ENCODE measurements at regions not wholly inside any gene's neighbourhood (a gene's known extent, or its start where the extent isn't known, plus 50 kb on each side); places are given as distances from the start of the nearest gene placed in this dataset.

DNA sequence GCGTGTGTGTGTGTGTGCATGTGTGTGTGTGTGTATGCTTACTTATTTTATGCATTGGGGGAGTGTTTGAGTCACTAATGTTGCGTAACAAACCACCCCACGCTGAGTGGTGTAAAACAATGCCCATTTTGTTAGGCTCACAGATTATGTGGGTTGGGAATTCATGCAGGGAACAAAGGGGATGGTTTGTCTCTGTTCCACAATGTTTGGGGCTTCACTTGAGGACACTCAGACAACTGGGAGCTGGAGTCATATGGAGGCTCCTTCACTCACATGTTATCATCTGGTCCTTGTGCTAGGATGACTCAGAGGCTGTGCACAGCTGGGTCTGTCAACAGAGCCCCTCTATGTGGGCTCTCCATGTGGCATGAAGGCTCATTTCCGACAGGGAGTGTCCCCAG lies 51.3 kb upstream of the LARGE1 start:
- Mint-ChIP-seq H3K36me3 (no peaks in the 10 kb centered on the region), H3K27ac (no peak overlapping the region), H3K4me3 (no peak overlapping the region), H3K27me3 (peaks cover 9% of the 10 kb centered on the region), H3K4me1 (ENCODE audit: unreplicated experiment) (peaks cover 26% of the 10 kb centered on the region), H3K9me3 (peaks cover 4% of the 10 kb centered on the region)
- DNase-seq (ENCODE audit: extremely low spot score, unreplicated experiment), result no peak
- TF ChIP-seq, protein P1, sequence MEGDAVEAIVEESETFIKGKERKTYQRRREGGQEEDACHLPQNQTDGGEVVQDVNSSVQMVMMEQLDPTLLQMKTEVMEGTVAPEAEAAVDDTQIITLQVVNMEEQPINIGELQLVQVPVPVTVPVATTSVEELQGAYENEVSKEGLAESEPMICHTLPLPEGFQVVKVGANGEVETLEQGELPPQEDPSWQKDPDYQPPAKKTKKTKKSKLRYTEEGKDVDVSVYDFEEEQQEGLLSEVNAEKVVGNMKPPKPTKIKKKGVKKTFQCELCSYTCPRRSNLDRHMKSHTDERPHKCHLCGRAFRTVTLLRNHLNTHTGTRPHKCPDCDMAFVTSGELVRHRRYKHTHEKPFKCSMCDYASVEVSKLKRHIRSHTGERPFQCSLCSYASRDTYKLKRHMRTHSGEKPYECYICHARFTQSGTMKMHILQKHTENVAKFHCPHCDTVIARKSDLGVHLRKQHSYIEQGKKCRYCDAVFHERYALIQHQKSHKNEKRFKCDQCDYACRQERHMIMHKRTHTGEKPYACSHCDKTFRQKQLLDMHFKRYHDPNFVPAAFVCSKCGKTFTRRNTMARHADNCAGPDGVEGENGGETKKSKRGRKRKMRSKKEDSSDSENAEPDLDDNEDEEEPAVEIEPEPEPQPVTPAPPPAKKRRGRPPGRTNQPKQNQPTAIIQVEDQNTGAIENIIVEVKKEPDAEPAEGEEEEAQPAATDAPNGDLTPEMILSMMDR (conservative IDR thresholded peaks at IDR 0.05), result no peak

DNA sequence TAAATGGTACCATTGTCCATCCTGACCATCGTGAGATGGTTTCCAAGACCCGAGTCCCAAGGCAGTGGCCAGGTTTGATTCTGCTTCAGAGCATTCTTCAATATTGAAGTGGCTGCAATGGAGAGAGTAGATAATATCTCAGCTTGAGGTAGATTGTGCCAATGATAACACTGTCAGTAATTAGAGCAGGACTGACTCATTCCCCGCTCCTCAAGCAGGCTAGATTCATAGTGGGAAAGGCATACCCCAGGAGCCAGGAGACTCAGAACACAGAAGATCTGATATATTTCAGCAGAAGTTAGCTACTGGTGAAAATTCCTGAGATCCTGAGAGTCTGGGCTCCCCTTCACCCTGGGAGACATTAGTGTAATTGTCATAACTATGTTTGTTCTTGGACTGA lies 55.6 kb upstream of the LARGE1 start:
- Mint-ChIP-seq H3K27me3 (peaks cover 9% of the 10 kb centered on the region), H3K27ac (no peak overlapping the region), H3K36me3 (no peaks in the 10 kb centered on the region), H3K4me3 (no peak overlapping the region), H3K9me3 (no peaks in the 10 kb centered on the region), H3K4me1 (ENCODE audit: unreplicated experiment) (peaks cover 11% of the 10 kb centered on the region)
- no peak for DNase-seq (ENCODE audit: extremely low spot score, unreplicated experiment)
- TF ChIP-seq, protein P1 (conservative IDR thresholded peaks at IDR 0.05), result no peak

DNA sequence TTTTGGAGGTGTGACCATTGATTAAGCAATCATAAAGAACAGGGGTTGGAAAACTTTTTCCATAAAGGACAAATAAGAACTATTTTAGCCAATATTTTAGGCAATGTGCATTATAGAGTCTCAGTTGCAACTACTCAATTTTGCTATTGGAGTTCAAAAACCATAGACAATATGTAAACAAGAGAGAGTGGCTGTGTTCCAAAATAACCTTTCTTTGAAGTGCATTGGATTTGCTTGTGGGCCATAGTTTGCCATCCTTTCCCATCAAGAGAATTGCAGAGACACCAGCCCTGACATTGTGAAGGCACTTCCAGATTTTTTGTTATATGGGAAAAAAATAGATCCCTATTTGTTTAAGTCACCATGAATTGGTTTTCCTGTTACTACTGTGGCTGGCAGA lies 63.3 kb upstream of the LARGE1 start:
- TF ChIP-seq, protein P1 (conservative IDR thresholded peaks at IDR 0.05), result no peak
- DNase-seq (ENCODE audit: extremely low spot score, unreplicated experiment), result no peak
- no peaks in the 10 kb centered on the region for H3K36me3 Mint-ChIP-seq
- no peak overlapping the region for H3K27ac Mint-ChIP-seq
- no peak overlapping the region for H3K4me3 Mint-ChIP-seq
- H3K9me3 Mint-ChIP-seq, result no peaks in the 10 kb centered on the region
- H3K27me3 Mint-ChIP-seq, result no peaks in the 10 kb centered on the region
- H3K4me1 Mint-ChIP-seq (ENCODE audit: unreplicated experiment), result peaks cover 15% of the 10 kb centered on the region

DNA sequence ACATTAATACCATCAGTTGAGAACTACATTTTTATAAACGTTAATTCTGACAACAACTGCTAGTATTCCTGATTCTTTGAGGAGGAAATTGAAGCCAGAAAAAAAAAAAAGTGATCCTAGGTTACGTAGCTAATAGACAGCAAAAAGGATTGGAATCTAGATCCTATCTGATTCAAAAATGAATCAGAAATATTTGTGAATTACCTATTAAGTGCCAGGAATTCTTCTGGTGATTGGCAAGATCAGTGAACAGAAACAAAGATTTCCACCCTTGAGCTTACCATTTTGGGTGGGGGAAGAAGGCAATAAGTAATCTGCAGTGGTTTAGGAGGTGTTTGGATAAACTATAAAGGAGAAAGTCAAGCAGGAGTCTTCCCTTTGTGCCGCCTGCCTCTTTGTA lies 63.9 kb upstream of the LARGE1 start:
- no peak overlapping the region for H3K27ac Mint-ChIP-seq
- H3K4me1 Mint-ChIP-seq (ENCODE audit: unreplicated experiment), result peaks cover 15% of the 10 kb centered on the region
- no peak overlapping the region for H3K4me3 Mint-ChIP-seq
- no peaks in the 10 kb centered on the region for H3K9me3 Mint-ChIP-seq
- no peak for DNase-seq (ENCODE audit: extremely low spot score, unreplicated experiment)
- TF ChIP-seq, protein P1 (conservative IDR thresholded peaks at IDR 0.05), result no peak
- H3K36me3 Mint-ChIP-seq, result no peaks in the 10 kb centered on the region
- H3K27me3 Mint-ChIP-seq, result no peaks in the 10 kb centered on the region

DNA sequence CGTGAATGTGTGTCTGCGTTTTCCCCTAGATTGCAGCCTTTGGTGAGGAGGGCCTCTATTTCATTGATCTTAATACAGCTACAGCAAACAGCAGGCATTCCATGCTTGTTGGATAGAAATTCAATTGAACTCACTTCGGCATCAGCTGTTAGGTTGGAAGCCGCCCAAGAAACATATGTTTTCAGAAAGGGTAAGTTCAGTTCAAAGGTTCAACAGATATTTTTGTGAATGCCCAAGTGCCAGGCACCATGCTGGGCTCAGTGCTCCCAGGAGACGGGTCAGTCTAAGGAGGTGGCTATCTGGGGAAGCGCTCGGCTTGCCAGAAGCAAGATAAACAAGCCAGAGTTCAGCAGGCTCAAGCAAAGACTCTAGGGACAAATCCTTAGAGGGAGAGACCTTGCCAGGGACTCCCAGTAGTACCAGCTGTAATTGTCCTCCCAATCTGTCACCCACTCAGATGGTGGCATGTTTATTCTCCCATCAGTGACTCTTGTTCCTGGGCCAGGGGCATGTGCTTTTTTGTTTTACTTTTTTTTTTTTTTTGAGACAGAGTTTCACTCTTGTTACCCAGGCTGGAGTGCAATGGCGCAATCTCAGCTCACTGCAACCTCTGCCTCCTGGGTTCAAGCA lies 64.5 kb upstream of the LARGE1 start:
- Mint-ChIP-seq H3K4me3 (no peak overlapping the region), H3K27ac (no peak overlapping the region), H3K27me3 (no peaks in the 10 kb centered on the region), H3K36me3 (no peaks in the 10 kb centered on the region), H3K4me1 (ENCODE audit: unreplicated experiment) (peaks cover 15% of the 10 kb centered on the region), H3K9me3 (no peaks in the 10 kb centered on the region)
- TF ChIP-seq, protein P1 (conservative IDR thresholded peaks at IDR 0.05), result no peak
- no peak for DNase-seq (ENCODE audit: extremely low spot score, unreplicated experiment)

DNA sequence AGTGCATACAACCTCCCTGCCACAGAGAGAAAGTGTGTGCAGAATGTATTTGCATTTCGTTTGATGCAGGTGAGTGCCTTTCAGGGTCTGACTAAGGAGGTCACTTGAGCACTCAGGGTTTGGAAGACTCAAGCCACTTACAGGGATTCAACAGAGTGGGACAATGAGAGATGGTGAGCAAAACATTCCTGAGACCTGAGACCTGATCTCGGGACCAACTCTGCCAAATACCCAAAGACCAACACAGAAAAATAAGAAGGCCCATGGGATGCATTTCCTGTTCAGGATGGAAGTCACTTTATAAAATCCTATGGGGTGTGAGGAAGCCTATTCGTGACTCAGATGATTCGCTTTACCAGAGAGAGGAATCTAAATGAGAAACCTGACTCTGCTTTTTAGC lies 65.2 kb upstream of the LARGE1 start:
- H3K27ac Mint-ChIP-seq, result no peak overlapping the region
- DNase-seq (ENCODE audit: extremely low spot score, unreplicated experiment), result no peak
- TF ChIP-seq, protein P1 (conservative IDR thresholded peaks at IDR 0.05), result no peak
- H3K4me1 Mint-ChIP-seq (ENCODE audit: unreplicated experiment), result peaks cover 20% of the 10 kb centered on the region
- no peaks in the 10 kb centered on the region for H3K27me3 Mint-ChIP-seq
- no peaks in the 10 kb centered on the region for H3K36me3 Mint-ChIP-seq
- no peak overlapping the region for H3K4me3 Mint-ChIP-seq
- H3K9me3 Mint-ChIP-seq, result no peaks in the 10 kb centered on the region
